ENCODE measurements at regions not wholly inside any gene's neighbourhood (a gene's known extent, or its start where the extent isn't known, plus 50 kb on each side); places are given as distances from the start of the nearest gene placed in this dataset.

DNA sequence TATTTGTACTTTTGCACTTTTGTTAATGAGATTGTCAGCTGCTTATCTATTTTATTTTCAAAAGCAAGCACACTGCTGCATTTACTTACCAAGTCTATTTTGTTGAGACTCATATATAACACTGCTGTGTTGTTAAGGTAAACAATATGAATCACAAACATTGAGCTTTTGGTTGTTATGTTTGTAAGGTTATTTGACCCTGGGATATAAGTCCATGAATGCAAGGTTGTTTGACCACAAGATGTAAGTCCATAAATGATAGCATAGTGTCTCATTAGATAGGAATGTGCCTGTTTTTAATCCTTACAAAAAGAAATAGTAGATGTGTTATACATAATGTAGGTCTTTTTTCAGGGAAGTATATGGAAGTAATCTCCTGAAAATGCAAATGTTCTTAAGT, 845.9 kb downstream of the CDH9 start:
- Histone ChIP-seq H3K36me3 (ENCODE audit: insufficient read depth, insufficient read length, low read length) (no peaks in the 10 kb centered on the region), H3K9ac (ENCODE audit: insufficient read length, low read depth) (no peak overlapping the region), H3K4me3 (ENCODE audit: insufficient read length, low read depth) (no peak overlapping the region), H3K4me1 (ENCODE audit: insufficient read depth, insufficient read length) (no peaks in the 10 kb centered on the region), H3K9me3 (ENCODE audit: insufficient read depth, low read length) (no peaks in the 10 kb centered on the region), H3K27me3 (ENCODE audit: insufficient read depth, insufficient read length) (no peaks in the 10 kb centered on the region)
- DNase-seq (ENCODE audit: low read depth, low spot score), result no peak
- no peak for TF ChIP-seq YY1 (IDR thresholded peaks at IDR 0.05; ENCODE audit: insufficient read depth, insufficient read length)
- TF ChIP-seq SUZ12 (IDR thresholded peaks at IDR 0.05; ENCODE audit: extremely low read depth, insufficient read depth, insufficient read length), result no peak
- no peak for TF ChIP-seq ZNF274 (IDR thresholded peaks at IDR 0.05; ENCODE audit: low read depth, low read length)

DNA sequence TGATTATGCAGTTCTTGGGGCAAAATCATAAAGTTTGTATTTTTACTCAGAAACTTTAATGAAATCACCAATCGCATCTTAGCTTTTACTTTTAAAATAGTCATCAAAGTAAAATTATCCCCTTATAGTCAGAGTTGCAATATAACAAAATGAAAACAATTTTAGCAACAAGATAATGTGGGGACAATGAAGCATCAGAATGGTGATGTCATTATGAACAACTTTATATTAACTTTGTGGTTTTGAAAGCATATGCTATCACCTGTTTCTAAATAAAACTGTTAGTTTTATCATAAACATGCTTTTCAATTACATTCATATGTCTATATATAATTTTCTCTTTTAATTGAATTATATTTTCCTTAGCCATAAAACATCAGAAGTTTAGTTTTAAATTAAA, 856.8 kb downstream of the CDH9 start:
- no peaks in the 10 kb centered on the region for H3K27me3 ChIP-seq (ENCODE audit: insufficient read depth, insufficient read length)
- H3K36me3 ChIP-seq (ENCODE audit: insufficient read depth, insufficient read length, low read length), result no peaks in the 10 kb centered on the region
- no peak overlapping the region for H3K9ac ChIP-seq (ENCODE audit: insufficient read length, low read depth)
- H3K4me1 ChIP-seq (ENCODE audit: insufficient read depth, insufficient read length), result no peaks in the 10 kb centered on the region
- DNase-seq (ENCODE audit: low read depth, low spot score), result no peak
- no peak overlapping the region for H3K4me3 ChIP-seq (ENCODE audit: insufficient read length, low read depth)
- H3K9me3 ChIP-seq (ENCODE audit: insufficient read depth, low read length), result no peaks in the 10 kb centered on the region
- TF ChIP-seq YY1 (IDR thresholded peaks at IDR 0.05; ENCODE audit: insufficient read depth, insufficient read length) (no peak), ZNF274 (IDR thresholded peaks at IDR 0.05; ENCODE audit: low read depth, low read length) (no peak), SUZ12 (IDR thresholded peaks at IDR 0.05; ENCODE audit: extremely low read depth, insufficient read depth, insufficient read length) (no peak)

DNA sequence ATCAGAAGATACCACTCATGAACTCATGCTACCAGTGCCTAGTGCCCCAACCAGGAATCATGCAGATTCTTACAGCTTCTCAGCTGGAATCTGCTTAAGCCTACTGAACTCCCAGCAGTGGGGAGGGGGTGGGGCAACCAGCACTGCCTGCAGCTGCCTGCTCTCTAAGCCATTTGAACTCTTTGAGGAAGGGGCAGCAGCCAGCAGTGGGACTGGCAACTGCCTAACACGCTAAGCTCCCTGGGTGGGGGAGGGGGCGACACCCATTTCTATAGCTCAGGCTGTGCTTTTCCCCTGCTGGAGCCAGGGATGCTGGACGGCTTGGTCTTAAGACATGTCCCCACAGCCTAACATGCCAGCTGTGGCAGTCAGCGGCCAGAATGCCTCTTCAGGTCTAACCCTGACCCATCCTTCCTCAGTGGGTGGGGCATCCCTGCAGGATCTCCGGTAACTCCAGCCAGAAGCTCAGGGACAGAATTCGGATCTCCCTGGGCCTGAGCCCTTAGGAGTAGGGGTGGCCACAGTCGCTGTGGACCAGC, 889.7 kb downstream of the CDH9 start:
- TF ChIP-seq YY1 (IDR thresholded peaks at IDR 0.05; ENCODE audit: insufficient read depth, insufficient read length) (no peak), SUZ12 (IDR thresholded peaks at IDR 0.05; ENCODE audit: extremely low read depth, insufficient read depth, insufficient read length) (no peak), ZNF274 (IDR thresholded peaks at IDR 0.05; ENCODE audit: low read depth, low read length) (no peak)
- Histone ChIP-seq H3K4me1 (ENCODE audit: insufficient read depth, insufficient read length) (no peaks in the 10 kb centered on the region), H3K4me3 (ENCODE audit: insufficient read length, low read depth) (no peak overlapping the region), H3K9ac (ENCODE audit: insufficient read length, low read depth) (no peak overlapping the region), H3K36me3 (ENCODE audit: insufficient read depth, insufficient read length, low read length) (no peaks in the 10 kb centered on the region), H3K27me3 (ENCODE audit: insufficient read depth, insufficient read length) (no peaks in the 10 kb centered on the region), H3K9me3 (ENCODE audit: insufficient read depth, low read length) (no peaks in the 10 kb centered on the region)
- peak; percentile 5 for DNase-seq (ENCODE audit: low read depth, low spot score)

DNA sequence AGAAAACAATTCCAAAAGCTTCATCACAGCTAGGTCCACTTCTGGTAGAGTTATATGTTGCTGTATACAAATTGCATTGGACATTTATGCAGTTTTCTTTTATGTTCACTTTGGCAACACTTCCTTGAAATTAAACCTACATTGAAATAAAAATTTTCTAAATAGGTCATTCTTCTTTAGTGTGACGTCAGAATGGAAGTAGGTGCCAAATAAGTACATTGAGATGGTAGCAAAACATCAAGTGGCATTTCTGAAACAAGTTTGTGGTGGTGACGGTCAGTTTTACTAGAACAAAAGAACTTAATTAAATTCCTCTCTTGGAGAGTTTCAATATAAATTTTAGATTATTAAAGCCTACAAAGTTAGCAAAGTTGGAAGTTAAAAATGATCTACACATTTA, 895.1 kb downstream of the CDH9 start:
- H3K9ac ChIP-seq (ENCODE audit: insufficient read length, low read depth), result no peak overlapping the region
- no peak overlapping the region for H3K4me3 ChIP-seq (ENCODE audit: insufficient read length, low read depth)
- no peaks in the 10 kb centered on the region for H3K36me3 ChIP-seq (ENCODE audit: insufficient read depth, insufficient read length, low read length)
- H3K27me3 ChIP-seq (ENCODE audit: insufficient read depth, insufficient read length), result no peaks in the 10 kb centered on the region
- no peaks in the 10 kb centered on the region for H3K9me3 ChIP-seq (ENCODE audit: insufficient read depth, low read length)
- DNase-seq (ENCODE audit: low read depth, low spot score), result no peak
- H3K4me1 ChIP-seq (ENCODE audit: insufficient read depth, insufficient read length), result no peaks in the 10 kb centered on the region
- no peak for TF ChIP-seq ZNF274 (IDR thresholded peaks at IDR 0.05; ENCODE audit: low read depth, low read length)
- TF ChIP-seq YY1 (IDR thresholded peaks at IDR 0.05; ENCODE audit: insufficient read depth, insufficient read length), result no peak
- no peak for TF ChIP-seq SUZ12 (IDR thresholded peaks at IDR 0.05; ENCODE audit: extremely low read depth, insufficient read depth, insufficient read length)

DNA sequence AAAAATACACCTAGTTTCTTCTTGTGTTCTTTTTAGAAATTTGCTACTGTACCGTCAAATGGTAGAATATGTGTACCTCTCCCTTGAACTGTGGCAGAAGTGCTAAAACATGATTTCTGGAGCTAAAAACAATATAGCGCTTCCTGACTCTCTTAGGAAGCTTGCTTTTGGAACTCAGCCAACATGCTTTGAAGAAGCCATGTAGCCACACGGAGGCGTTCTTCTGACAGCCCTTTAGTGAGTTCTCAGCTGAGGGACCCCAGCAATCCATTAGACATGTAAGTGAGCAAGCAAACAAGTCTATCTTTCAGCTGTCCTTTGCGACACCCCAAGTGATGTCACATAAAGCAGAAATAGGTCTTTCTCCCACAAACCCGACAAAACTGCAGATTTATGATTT, 917.0 kb downstream of the CDH9 start:
- Histone ChIP-seq H3K9ac (ENCODE audit: insufficient read length, low read depth) (no peak overlapping the region), H3K36me3 (ENCODE audit: insufficient read depth, insufficient read length, low read length) (no peaks in the 10 kb centered on the region), H3K9me3 (ENCODE audit: insufficient read depth, low read length) (no peaks in the 10 kb centered on the region), H3K27me3 (ENCODE audit: insufficient read depth, insufficient read length) (no peaks in the 10 kb centered on the region), H3K4me1 (ENCODE audit: insufficient read depth, insufficient read length) (no peaks in the 10 kb centered on the region), H3K4me3 (ENCODE audit: insufficient read length, low read depth) (no peak overlapping the region)
- no peak for DNase-seq (ENCODE audit: low read depth, low spot score)
- TF ChIP-seq SUZ12 (IDR thresholded peaks at IDR 0.05; ENCODE audit: extremely low read depth, insufficient read depth, insufficient read length) (no peak), ZNF274 (IDR thresholded peaks at IDR 0.05; ENCODE audit: low read depth, low read length) (no peak), YY1 (IDR thresholded peaks at IDR 0.05; ENCODE audit: insufficient read depth, insufficient read length) (no peak)

DNA sequence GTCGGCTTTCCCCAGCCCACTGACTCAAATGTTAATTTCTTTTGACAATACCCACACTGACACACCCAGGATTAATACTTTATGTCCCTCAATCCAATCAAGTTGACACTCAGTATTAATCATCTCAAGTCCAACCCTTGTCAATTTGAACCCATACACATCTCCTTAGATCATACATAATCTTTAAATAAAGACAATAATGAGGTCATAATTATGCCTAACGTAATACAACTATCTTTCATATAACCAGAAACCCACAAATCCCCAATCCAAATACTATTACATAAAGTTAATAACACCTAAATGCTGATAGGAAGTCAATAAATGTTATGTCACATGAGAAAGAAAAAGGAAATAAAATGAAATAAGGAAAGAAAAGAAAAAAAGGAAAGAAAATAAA, 934.2 kb downstream of the CDH9 start:
- no peaks in the 10 kb centered on the region for H3K9me3 ChIP-seq (ENCODE audit: insufficient read depth, low read length)
- H3K4me1 ChIP-seq (ENCODE audit: insufficient read depth, insufficient read length), result no peaks in the 10 kb centered on the region
- H3K4me3 ChIP-seq (ENCODE audit: insufficient read length, low read depth), result no peak overlapping the region
- H3K36me3 ChIP-seq (ENCODE audit: insufficient read depth, insufficient read length, low read length), result no peaks in the 10 kb centered on the region
- TF ChIP-seq ZNF274 (IDR thresholded peaks at IDR 0.05; ENCODE audit: low read depth, low read length) (no peak), YY1 (IDR thresholded peaks at IDR 0.05; ENCODE audit: insufficient read depth, insufficient read length) (no peak), SUZ12 (IDR thresholded peaks at IDR 0.05; ENCODE audit: extremely low read depth, insufficient read depth, insufficient read length) (no peak)
- no peak overlapping the region for H3K9ac ChIP-seq (ENCODE audit: insufficient read length, low read depth)
- DNase-seq (ENCODE audit: low read depth, low spot score), result no peak
- H3K27me3 ChIP-seq (ENCODE audit: insufficient read depth, insufficient read length), result no peaks in the 10 kb centered on the region

DNA sequence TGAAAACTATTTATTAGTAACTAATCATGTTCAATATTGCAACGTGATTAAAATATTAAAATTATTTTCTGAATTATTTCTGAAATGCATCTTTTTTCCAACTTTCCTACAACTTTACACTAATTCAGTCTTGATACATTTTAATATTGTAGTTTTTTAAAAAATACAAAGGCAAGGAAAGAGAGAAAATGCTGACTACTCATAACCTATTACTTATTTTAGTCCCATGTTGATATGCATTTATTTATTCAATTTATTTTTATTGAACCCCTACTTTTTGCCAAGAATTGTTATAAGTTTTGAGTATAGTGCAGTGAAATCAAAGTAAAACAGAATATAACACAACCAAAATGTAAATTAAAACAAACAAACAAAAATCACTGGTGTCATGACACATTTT, 978.2 kb downstream of the CDH9 start:
- H3K4me1 ChIP-seq (ENCODE audit: insufficient read depth, insufficient read length), result no peaks in the 10 kb centered on the region
- DNase-seq (ENCODE audit: low read depth, low spot score), result no peak
- TF ChIP-seq SUZ12 (IDR thresholded peaks at IDR 0.05; ENCODE audit: extremely low read depth, insufficient read depth, insufficient read length), result no peak
- no peak for TF ChIP-seq ZNF274 (IDR thresholded peaks at IDR 0.05; ENCODE audit: low read depth, low read length)
- TF ChIP-seq YY1 (IDR thresholded peaks at IDR 0.05; ENCODE audit: insufficient read depth, insufficient read length), result no peak

More for the DNA sequence above, 978.2 kb downstream of the CDH9 start:
- H3K4me3 ChIP-seq (ENCODE audit: insufficient read length, low read depth), result no peak overlapping the region
- H3K9ac ChIP-seq (ENCODE audit: insufficient read length, low read depth), result no peak overlapping the region
- no peaks in the 10 kb centered on the region for H3K27me3 ChIP-seq (ENCODE audit: insufficient read depth, insufficient read length)
- no peaks in the 10 kb centered on the region for H3K9me3 ChIP-seq (ENCODE audit: insufficient read depth, low read length)
- no peaks in the 10 kb centered on the region for H3K36me3 ChIP-seq (ENCODE audit: insufficient read depth, insufficient read length, low read length)

All from NT2/D1 (cell line).